HepG2 (cell line): ENCODE measurements at regions not wholly inside any gene's neighbourhood (a gene's known extent, or its start where the extent isn't known, plus 50 kb on each side); places are given as distances from the start of the nearest gene placed in this dataset.

ENCODE experiments used
- FLYWCH1 ChIP-seq: sonication (generic); formaldehyde crosslinking; IDR thresholded peaks from 2 replicates; pipeline ENCODE4 v1.8.1; 2023; ENCODE audit warnings: mild to moderate bottlenecking, missing genetic modification reagents
- KDM3A ChIP-seq: IDR thresholded peaks from 2 replicates; pipeline ENCODE4 v1.6.1; 2018; ENCODE audit warnings: low read depth, missing compliant biosample characterization
- MXD4 ChIP-seq: IDR thresholded peaks from 2 replicates; pipeline ENCODE4 v1.6.1; 2016; ENCODE audit warnings: mild to moderate bottlenecking, missing biosample characterization, missing genetic modification reagents
- RARA ChIP-seq: IDR thresholded peaks from 2 replicates; pipeline ENCODE4 v1.6.1; 2016; ENCODE audit warnings: missing genetic modification reagents, missing compliant biosample characterization
- ZFP37 ChIP-seq: sonication (generic); formaldehyde crosslinking; IDR thresholded peaks from 2 replicates; pipeline ENCODE4 v1.4.0; 2020; ENCODE audit warnings: missing genetic modification reagents, borderline replicate concordance
- ZKSCAN5 ChIP-seq: sonication (generic); formaldehyde crosslinking; IDR thresholded peaks from 2 replicates; pipeline ENCODE4 v1.5.1; 2020; ENCODE audit warnings: mild to moderate bottlenecking, missing genetic modification reagents
- ZNF343 ChIP-seq: sonication (generic); formaldehyde crosslinking; IDR thresholded peaks from 2 replicates; pipeline ENCODE4 v1.4.0; 2020; ENCODE audit warnings: mild to moderate bottlenecking, missing genetic modification reagents
- ZNF557 ChIP-seq: sonication (generic); formaldehyde crosslinking; IDR thresholded peaks from 2 replicates; pipeline ENCODE4 v1.4.0; 2020; ENCODE audit warnings: missing genetic modification reagents
- ZNF564 ChIP-seq: sonication (generic); formaldehyde crosslinking; IDR thresholded peaks from 2 replicates; pipeline ENCODE4 v1.8.1; 2023; ENCODE audit warnings: mild to moderate bottlenecking, missing genetic modification reagents
- ZNF570 ChIP-seq: sonication (generic); formaldehyde crosslinking; IDR thresholded peaks from 2 replicates; pipeline ENCODE4 v1.4.0; 2020; ENCODE audit warnings: mild to moderate bottlenecking, missing genetic modification reagents, borderline replicate concordance
- ZNF850 ChIP-seq: sonication (generic); formaldehyde crosslinking; conservative IDR thresholded peaks from 2 replicates; pipeline ENCODE4 v1.9.0; 2021; ENCODE audit warnings: mild to moderate bottlenecking, missing genetic modification reagents
- ZSCAN30 ChIP-seq: sonication (generic); formaldehyde crosslinking; IDR thresholded peaks from 2 replicates; pipeline ENCODE4 v1.5.0; 2020; ENCODE audit warnings: mild to moderate bottlenecking, missing genetic modification reagents
- TF ChIP-seq, protein P1 (sequence below): sonication (generic); formaldehyde crosslinking; IDR thresholded peaks from 2 replicates; pipeline ENCODE4 v1.4.0; 2020; ENCODE audit warnings: mild to moderate bottlenecking, missing genetic modification reagents
- TF ChIP-seq, protein P2 (sequence below): sonication (generic); formaldehyde crosslinking; IDR thresholded peaks from 2 replicates; pipeline ENCODE4 v1.5.1; 2020; ENCODE audit warnings: missing genetic modification reagents, mild to moderate bottlenecking, borderline replicate concordance
- TF ChIP-seq, protein P3 (sequence below): sonication (generic); formaldehyde crosslinking; conservative IDR thresholded peaks from 2 replicates; pipeline ENCODE4 v1.5.0; 2020; ENCODE audit warnings: missing genetic modification reagents
- TF ChIP-seq, protein P4 (sequence below): sonication (generic); formaldehyde crosslinking; IDR thresholded peaks from 2 replicates; pipeline ENCODE4 v1.8.1; 2022; ENCODE audit warnings: mild to moderate bottlenecking, missing genetic modification reagents

DNA sequence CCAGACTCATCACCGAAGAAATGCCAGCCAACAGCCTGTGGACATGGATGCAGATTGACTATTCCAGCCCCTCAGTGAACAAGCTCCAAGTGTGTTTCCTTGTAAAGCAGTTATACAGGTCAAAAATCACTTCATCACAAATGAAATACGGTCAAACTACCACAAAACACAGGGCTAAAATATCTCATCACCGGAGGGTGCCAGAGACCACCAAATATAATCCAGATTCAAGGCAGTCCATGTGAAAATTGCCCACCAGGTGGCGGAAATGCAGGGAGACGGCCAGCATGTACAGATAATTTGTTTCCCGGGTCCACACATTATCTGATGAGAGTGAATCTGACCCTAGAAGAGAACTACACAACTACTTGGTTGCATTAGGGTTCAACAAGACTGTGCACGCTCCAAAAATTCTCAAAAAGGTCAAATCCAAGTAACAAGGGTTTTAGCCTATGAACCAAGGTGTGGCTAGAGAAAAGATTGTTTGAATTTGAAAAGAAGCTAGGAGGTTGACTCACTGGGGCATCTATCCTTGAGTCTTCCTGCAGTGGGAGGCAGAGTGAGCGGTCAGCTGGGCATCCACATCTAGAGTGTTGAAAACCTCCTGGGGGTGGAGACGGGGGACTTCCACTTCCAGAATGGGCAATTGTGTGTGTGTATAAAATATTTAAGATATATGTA, 71.7 kb downstream of the IGLL5 start (continued):
- TF ChIP-seq, protein P1, sequence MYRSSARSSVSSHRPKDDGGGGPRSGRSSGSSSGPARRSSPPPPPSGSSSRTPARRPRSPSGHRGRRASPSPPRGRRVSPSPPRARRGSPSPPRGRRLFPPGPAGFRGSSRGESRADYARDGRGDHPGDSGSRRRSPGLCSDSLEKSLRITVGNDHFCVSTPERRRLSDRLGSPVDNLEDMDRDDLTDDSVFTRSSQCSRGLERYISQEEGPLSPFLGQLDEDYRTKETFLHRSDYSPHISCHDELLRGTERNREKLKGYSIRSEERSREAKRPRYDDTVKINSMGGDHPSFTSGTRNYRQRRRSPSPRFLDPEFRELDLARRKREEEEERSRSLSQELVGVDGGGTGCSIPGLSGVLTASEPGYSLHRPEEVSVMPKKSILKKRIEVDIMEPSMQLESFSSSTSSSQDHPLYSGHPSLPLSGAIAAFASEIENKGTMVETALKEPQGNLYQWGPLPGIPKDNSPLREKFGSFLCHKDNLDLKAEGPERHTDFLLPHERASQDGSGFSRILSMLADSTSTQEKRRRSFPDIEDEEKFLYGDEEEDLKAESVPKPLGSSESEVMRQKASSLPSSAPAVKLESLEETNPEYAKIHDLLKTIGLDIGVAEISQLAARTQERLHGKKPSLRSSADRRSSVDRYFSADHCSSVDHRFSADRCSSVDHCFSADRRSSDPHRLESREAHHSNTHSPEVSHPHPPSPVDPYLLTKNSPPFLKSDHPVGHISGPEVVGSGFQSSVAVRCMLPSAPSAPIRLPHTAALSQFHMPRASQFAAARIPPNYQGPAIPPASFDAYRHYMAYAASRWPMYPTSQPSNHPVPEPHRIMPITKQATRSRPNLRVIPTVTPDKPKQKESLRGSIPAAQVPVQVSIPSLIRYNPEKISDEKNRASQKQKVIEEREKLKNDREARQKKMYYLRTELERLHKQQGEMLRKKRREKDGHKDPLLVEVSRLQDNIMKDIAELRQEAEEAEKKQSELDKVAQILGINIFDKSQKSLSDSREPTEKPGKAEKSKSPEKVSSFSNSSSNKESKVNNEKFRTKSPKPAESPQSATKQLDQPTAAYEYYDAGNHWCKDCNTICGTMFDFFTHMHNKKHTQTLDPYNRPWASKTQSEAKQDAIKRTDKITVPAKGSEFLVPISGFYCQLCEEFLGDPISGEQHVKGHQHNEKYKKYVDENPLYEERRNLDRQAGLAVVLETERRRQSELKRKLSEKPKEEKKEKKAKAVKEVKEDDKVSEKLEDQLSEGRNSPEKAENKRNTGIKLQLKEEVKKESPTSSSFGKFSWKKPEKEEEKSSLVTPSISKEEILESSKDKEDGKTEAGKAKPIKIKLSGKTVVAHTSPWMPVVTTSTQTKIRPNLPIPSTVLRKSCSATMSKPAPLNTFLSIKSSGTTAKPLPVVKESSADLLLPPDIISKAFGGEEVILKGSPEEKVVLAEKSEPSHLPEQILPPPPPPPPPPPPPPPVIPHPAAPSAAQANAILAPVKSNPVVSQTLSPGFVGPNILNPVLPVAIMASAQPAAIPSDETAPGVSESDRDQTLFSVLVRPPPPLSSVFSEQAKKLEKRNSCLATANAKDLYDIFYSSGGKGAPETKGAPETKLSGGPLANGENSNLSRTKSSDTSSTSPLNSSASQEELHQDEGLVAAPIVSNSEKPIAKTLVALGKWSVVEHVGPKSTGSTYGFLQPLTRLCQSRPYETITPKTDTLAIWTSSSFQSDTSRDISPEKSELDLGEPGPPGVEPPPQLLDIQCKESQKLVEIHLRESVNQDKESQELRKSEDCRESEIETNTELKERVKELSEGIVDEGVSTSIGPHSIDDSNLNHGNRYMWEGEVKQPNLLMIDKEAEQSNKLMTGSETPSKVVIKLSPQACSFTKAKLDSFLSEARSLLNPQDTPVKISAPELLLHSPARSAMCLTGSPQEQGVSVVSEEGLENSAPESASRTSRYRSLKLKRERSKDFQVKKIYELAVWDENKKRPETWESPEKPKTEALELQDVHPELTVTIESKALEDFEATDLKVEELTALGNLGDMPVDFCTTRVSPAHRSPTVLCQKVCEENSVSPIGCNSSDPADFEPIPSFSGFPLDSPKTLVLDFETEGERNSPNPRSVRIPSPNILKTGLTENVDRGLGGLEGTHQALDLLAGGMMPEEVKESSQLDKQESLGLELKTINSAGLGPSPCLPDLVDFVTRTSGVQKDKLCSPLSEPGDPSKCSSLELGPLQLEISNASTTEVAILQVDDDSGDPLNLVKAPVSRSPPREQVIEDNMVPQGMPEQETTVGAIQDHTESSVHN (CRISPR knock-in tag): no peak
- TF ChIP-seq ZNF557 (CRISPR knock-in tag) (no peak), KDM3A (CRISPR knock-in tag) (no peak), ZNF343 (CRISPR knock-in tag) (no peak), ZNF570 (no peak), RARA (CRISPR knock-in tag) (no peak), ZNF850 (CRISPR knock-in tag) (no peak), ZSCAN30 (CRISPR knock-in tag) (no peak), ZKSCAN5 (CRISPR knock-in tag) (no peak), ZNF564 (CRISPR knock-in tag) (no peak), ZFP37 (CRISPR knock-in tag) (no peak), FLYWCH1 (CRISPR knock-in tag) (no peak), MXD4 (CRISPR knock-in tag) (0 out of 2 replicates have a peak, but pooled peaks have one; percentile 48)
- TF ChIP-seq, protein P2, sequence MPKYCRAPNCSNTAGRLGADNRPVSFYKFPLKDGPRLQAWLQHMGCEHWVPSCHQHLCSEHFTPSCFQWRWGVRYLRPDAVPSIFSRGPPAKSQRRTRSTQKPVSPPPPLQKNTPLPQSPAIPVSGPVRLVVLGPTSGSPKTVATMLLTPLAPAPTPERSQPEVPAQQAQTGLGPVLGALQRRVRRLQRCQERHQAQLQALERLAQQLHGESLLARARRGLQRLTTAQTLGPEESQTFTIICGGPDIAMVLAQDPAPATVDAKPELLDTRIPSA (CRISPR knock-in tag): no peak
- TF ChIP-seq, protein P3, sequence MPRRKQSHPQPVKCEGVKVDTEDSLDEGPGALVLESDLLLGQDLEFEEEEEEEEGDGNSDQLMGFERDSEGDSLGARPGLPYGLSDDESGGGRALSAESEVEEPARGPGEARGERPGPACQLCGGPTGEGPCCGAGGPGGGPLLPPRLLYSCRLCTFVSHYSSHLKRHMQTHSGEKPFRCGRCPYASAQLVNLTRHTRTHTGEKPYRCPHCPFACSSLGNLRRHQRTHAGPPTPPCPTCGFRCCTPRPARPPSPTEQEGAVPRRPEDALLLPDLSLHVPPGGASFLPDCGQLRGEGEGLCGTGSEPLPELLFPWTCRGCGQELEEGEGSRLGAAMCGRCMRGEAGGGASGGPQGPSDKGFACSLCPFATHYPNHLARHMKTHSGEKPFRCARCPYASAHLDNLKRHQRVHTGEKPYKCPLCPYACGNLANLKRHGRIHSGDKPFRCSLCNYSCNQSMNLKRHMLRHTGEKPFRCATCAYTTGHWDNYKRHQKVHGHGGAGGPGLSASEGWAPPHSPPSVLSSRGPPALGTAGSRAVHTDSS (CRISPR knock-in tag): no peak
- TF ChIP-seq, protein P4, sequence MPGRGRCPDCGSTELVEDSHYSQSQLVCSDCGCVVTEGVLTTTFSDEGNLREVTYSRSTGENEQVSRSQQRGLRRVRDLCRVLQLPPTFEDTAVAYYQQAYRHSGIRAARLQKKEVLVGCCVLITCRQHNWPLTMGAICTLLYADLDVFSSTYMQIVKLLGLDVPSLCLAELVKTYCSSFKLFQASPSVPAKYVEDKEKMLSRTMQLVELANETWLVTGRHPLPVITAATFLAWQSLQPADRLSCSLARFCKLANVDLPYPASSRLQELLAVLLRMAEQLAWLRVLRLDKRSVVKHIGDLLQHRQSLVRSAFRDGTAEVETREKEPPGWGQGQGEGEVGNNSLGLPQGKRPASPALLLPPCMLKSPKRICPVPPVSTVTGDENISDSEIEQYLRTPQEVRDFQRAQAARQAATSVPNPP: no peak
